ENCODE measurements at regions not wholly inside any gene's neighbourhood (a gene's known extent, or its start where the extent isn't known, plus 50 kb on each side); places are given as distances from the start of the nearest gene placed in this dataset.

DNA sequence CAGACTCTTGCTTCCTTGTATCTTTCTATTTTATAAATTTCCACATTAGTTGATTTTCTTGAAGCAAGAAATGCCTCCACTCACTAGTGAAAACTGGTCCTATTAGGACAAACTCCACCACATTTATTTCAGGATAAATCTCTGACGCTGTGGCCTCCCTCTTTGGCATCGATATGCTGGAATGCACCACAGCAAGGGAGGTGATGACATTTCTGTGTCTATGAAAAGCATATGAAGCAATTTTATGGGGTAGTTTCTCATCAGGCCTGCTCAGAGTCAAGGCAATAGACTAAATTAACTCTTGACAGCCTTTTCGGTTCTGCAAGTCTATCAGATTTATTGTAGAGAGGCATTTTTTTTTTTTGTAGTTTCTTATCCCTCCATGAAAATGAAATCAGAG lies 304.4 kb downstream of the ZEB1 start:
- Histone ChIP-seq H4K20me1 (replicated peaks; ENCODE audit: control insufficient read depth, insufficient read depth, low read length) (no peaks in the 10 kb centered on the region), H3K4me2 (ENCODE audit: insufficient read depth, low read length) (no peak overlapping the region), H3K36me3 (ENCODE audit: control insufficient read depth, insufficient read depth, low read length) (no peaks in the 10 kb centered on the region), H3K4me3 (no peak overlapping the region), H3K4me1 (replicated peaks in 1 of 2; ENCODE audit: control insufficient read depth in 2 of 2, insufficient read depth in 2 of 2, low read length in 2 of 2) (no peaks in the 10 kb centered on the region), H3K9me1 (ENCODE audit: control insufficient read depth, insufficient read depth, low read length) (no peaks in the 10 kb centered on the region), H3K9ac (ENCODE audit: insufficient read depth in 1 of 2, low read depth in 2 of 2, low read length in 2 of 2) (no peak overlapping the region), H3K27ac (ENCODE audit: extremely low read depth, low read depth, low read length) (no peak overlapping the region), H3K27me3 (ENCODE audit: control insufficient read depth in 2 of 2, insufficient read depth in 2 of 2, low read length in 2 of 2) (no peaks in the 10 kb centered on the region; a peak in 1 of 5 replicates), H3K79me2 (ENCODE audit: control insufficient read depth, insufficient read depth, low read length) (no peaks in the 10 kb centered on the region), H3K9me3 (replicated peaks; ENCODE audit: control insufficient read depth, insufficient read depth, low read depth, low read length) (no peaks in the 10 kb centered on the region), H2AFZ (ENCODE audit: low read depth, low read length) (no peak overlapping the region)
- ATAC-seq (no peak), DNase-seq (ENCODE audit: extremely low read depth in 1 of 4, low spot score in 3 of 4) (no peak), FAIRE-seq (no peak)
- TF ChIP-seq USF2 (CRISPR knock-in tag; IDR thresholded peaks at IDR 0.05) (no peak), EHMT2 (IDR thresholded peaks at IDR 0.05) (no peak), SMARCA4 (IDR thresholded peaks at IDR 0.05) (no peak), KHSRP (IDR thresholded peaks at IDR 0.05) (no peak), TAF9B (IDR thresholded peaks at IDR 0.05; ENCODE audit: partially characterized antibody) (no peak), PHF21A (IDR thresholded peaks at IDR 0.05; ENCODE audit: borderline replicate concordance, low read depth) (no peak), ZKSCAN8 (CRISPR knock-in tag; IDR thresholded peaks at IDR 0.05) (no peak), XRCC3 (IDR thresholded peaks at IDR 0.05) (no peak), NR1H2 (CRISPR knock-in tag; IDR thresholded peaks at IDR 0.05) (no peak), STAT5B (CRISPR knock-in tag; IDR thresholded peaks at IDR 0.05) (no peak), RNF2 (IDR thresholded peaks at IDR 0.05) (no peak), ILF3 (IDR thresholded peaks at IDR 0.05; ENCODE audit: borderline replicate concordance) (no peak)
- no TSS peak for BruUV-seq (replicated peaks)
- in situ Hi-C loops (cut with MboI) (no loop called here), intact Hi-C loops (cut with micrococcal nuclease) (no loop called here)
- ChIA-PET POLR2A (no interaction called here), CTCF (ENCODE audit: low intra/inter-chr PET ratio) (no interaction called here)
- 3% methylated on average over 3 of the region's 3 CpGs for WGBS (ENCODE audit: insufficient coverage, low coverage, missing lambda C conversion rate)
